CD1c-positive myeloid dendritic cell (primary cell): ENCODE measurements at regions not wholly inside any gene's neighbourhood (a gene's known extent, or its start where the extent isn't known, plus 50 kb on each side); places are given as distances from the start of the nearest gene placed in this dataset.

Source experiments
- DNase-seq: peaks from one replicate; pipeline ENCODE4 v3.0.0-alpha.2; 2016; ENCODE audit errors: extremely low spot score

- no peak for DNase-seq
These were observed 273.9 kb downstream of the CDC5L start for GRCh38 chr6:44661221-44662008.

- DNase-seq: no peak
These were observed 275.1 kb downstream of the CDC5L start for GRCh38 chr6:44662461-44663121.

GRCh38 chr6:44663860-44664634 lies 276.5 kb downstream of the CDC5L start:
- DNase-seq: no peak

GRCh38 chr6:44664716-44665115 lies 277.2 kb downstream of the CDC5L start:
- DNase-seq: no peak

- DNase-seq: no peak
These were observed 277.6 kb downstream of the CDC5L start for GRCh38 chr6:44665143-44665542.

GRCh38 chr6:44665683-44666082 lies 278.2 kb downstream of the CDC5L start:
- no peak for DNase-seq

- no peak for DNase-seq
These were observed 278.8 kb downstream of the CDC5L start for GRCh38 chr6:44666324-44666723.

GRCh38 chr6:44667226-44667625 lies 279.7 kb downstream of the CDC5L start:
- no peak for DNase-seq

- DNase-seq: peak; percentile 3
These were observed 280.3 kb downstream of the CDC5L start for GRCh38 chr6:44667668-44668390.

GRCh38 chr6:44668391-44668930 lies 281.0 kb downstream of the CDC5L start:
- no peak for DNase-seq

- DNase-seq: no peak
These were observed 281.7 kb downstream of the CDC5L start for GRCh38 chr6:44668976-44669934.

GRCh38 chr6:44670146-44670545 lies 282.6 kb downstream of the CDC5L start:
- no peak for DNase-seq

- DNase-seq: no peak
These were observed 283.8 kb downstream of the CDC5L start for GRCh38 chr6:44671333-44671732.

GRCh38 chr6:44672086-44672485 lies 284.6 kb downstream of the CDC5L start:
- no peak for DNase-seq

GRCh38 chr6:44672841-44673240 lies 285.3 kb downstream of the CDC5L start:
- no peak for DNase-seq

GRCh38 chr6:44674226-44675155 lies 287.0 kb downstream of the CDC5L start:
- no peak for DNase-seq

- no peak for DNase-seq
These were observed 287.9 kb downstream of the CDC5L start for GRCh38 chr6:44675449-44675848.

GRCh38 chr6:44676246-44676790 lies 288.8 kb downstream of the CDC5L start:
- no peak for DNase-seq

- DNase-seq: no peak
These were observed 289.4 kb downstream of the CDC5L start for GRCh38 chr6:44676826-44677433.
